HG02943 (cell line): ENCODE measurements at regions not wholly inside any gene's neighbourhood (a gene's known extent, or its start where the extent isn't known, plus 50 kb on each side); places are given as distances from the start of the nearest gene placed in this dataset.
"Not testable (repeated sequence)": the region's sequence is repeated elsewhere in the genome, so short reads cannot be mapped to it uniquely, and the experiment has no call there.

Source experiments
- ATAC-seq: cut with Tn5 transposase; IDR thresholded peaks from one replicate; pipeline ENCODE4 v1.9.1; 2021; ENCODE audit warnings: mild to moderate bottlenecking, low read depth, moderate library complexity; ENCODE audit not compliant: unreplicated experiment

DNA sequence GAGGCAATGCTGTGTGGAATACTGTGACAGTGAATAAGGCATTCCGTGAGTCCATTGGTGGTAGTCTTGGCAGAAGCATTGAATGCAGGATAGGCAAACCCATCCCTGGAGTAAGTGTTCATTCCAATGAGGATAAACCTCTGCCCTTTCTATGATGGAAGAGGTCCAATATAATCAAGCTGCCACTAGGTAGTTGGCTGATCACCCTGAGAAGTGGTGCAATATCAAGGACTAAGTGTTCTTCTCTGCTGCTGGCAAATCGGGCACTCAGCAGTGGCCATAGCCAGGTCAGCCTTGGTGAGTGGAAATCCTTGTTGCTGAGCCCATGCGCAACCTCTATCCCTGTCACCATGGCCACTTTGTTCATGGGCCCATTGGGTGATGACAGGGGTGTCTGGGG is 70.1 kb downstream of the FBXO4 start:
- ATAC-seq, result no peak

DNA sequence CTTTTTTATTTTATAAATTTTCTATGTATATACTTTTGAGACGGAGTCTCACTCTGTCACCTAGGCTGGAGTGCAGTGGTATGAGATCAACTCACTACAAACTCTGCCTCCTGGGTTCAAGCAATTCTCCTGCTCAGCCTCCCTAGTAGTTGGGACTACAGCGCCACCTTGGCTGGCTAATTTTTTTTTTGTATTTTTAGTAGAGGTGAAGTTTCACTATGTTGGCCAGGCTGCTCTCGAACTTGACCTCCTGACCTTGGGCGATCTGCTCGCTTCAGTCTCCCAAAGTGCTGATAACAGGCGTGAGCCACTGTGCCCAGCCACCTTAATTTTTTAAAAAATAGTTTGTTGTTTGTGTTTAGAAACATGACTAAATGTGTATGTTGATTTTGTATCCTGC is 76.6 kb downstream of the FBXO4 start:
- ATAC-seq, result no peak

DNA sequence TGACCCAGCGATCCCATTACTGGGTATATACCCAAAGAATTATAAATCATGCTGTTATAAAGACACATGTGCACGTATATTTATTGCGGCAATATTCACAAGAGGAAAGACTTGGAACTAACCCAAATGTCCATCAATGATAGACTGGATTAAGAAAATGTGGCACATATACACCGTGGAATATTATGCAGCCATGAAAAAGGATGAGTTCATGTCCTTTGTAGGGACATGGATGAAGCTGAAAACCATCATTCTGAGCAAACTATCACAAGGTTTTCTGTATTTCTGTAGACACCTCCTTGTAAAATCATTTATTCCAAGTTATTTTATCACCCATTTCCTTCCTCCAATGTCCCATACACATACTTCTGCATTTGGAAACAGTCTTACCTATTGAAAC is 78.8 kb downstream of the FBXO4 start:
- ATAC-seq, result not testable (repeated sequence)

DNA sequence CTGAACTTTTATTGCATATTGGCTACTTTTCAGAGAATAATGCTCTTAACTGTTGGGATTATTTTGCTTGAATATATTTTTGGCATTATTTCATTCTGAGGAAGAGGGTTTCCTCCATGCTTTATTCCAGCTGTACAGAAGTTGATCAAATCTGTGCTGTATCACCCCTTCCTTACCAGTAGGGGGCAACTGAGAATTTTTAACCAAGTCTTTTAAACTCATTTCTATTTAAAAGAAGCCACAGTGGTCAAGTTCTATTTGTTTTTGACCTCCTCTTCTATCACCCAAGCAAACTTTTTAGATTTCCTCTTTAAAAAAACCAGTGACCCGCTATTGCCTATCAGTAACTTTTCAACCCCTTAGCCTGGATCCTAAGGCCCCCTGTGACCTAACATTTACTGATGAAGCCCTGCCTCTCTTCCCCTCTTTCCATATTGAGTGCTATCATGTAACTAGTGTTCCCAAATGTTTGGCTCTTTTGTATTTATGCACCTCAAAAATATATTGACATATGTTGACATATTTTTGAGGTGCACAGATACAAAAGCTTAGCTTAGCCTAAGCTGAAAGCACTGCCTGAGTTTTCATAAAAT is 80.6 kb downstream of the FBXO4 start:
- ATAC-seq, result no peak

DNA sequence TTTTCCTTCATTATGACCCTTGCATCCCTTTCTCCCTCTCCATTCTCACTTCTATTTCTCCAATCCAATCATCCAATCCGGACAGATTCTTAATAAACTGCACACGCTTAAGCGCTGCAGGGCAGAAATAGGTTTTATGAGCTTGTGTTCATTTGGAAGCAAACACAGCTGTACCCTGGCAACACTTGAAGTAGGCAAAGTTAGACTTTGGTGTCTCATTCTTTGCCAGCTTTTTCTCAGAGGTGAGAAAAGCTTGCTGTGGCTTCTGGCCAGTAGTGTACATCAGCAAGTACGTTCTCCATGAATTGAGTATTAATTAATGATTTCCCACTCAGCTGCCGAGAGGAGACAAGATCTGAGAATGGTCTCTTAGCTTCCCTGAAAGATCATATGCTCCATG is 88.5 kb downstream of the FBXO4 start:
- ATAC-seq, result no peak

DNA sequence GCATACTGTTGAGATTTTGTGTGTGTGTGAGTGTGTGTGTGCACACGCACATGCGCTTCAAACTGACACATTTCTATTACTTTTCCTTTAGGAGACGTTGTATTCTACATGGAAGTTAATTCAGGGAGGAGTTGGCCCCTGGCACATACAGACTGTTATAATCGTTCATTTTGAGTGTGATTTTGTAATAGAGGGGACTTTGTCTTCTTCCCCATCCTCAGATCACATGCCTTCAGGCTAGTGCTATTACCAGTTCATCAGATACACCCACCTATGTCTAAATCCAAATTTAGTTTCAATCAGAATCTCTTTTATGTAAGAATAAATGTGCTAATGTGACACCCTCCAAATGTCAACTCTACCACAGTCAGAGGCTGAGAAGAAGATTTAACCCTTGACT is 90.2 kb downstream of the FBXO4 start:
- no peak for ATAC-seq

DNA sequence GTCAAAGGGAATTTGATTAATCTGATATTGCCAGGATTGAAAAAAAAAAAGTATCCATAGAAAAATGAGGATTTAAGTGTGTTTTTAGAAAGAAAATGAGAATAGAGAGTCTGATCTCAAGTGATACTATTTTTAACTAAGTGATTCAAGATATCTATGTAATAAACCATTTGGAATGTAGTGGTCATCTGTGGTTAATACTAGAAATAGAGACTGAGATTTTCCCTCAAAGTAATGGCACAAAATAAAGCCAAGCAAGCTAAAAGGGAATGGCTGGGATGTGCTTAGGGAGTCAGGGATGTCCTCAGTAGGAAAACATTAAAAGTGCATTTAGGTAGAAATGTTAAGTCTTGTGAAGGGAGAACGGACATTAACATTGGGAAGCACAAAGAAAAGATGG is 90.6 kb downstream of the FBXO4 start:
- ATAC-seq, result no peak

DNA sequence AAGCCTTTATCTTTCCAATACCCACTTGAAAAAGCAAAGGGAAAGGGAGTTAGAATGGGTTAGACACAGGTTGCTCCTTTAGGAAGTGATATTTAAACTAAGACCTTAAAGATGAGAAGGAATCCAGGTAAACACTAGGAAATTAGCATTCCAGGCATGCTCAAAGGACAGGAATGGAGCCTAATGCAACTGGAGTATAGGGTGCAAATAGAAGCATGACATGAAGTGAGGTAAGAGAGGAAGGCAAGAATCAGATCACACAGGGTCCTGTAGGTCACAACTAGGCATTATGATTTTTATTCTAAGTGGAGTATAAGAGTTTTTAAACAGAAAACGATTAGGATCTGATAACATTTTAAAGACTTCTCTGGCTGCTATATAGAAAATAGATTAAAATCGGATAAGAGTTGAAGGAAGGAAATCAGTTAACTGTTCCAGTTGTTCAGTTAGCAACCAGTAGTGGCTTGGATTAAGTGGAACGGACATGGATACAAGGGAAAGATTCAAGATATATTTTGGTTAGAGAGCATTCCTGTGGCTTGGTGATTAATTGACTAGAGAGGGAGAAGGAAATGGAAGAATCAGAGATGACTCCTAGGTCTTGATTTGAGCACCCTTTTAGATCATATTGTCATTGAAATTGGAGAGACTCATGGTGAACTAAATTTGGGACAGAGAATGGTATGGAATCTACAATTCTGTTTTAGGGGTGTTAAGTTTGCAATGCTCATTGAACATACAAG is 95.9 kb downstream of the FBXO4 start:
- no peak for ATAC-seq

DNA sequence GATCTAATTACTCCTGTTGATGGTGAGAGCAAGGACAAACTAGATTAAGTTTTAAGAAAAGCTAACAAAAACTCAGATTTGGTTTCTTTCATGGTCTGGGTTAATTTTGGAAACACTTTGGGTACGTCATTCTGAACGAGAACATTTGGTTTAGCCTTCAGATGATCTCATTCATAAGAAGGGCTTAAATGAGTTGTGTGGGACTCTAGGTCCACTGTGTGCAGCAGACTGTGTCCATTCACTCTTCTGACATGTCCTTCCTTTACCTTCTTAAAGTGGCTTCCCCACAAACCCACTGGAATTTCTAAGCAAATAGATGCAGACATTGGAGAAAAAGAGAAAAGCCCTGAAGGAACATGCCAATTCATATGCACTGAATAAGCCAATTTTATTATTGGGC is 96.8 kb downstream of the FBXO4 start:
- no peak for ATAC-seq

DNA sequence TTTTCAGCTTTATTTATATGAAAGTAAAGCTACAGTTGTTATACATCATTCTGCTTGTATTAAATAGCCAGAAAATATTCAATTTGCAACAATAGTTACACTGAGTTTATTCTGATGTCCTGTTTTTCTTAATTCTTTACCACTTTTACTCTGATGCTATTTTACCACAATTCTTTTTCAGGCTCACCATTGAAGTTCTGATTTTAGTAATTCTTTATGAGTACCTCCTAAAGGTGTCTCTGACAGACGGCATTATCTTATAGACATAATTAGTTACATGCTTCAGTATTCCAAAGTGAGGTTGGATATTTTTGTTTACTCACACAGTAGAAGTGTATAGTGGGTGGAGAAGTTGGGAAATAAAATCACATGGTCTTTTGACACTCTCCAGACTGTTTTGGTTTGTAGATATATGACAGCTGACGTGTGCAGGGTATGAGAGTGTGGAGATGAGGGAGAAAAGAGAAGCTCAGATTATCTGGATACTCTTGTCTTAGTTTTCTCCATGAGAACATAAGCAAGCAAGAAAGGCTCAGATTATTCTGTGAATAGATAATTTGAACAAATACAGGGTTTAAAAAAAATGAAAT is 97.4 kb downstream of the FBXO4 start:
- no peak for ATAC-seq

DNA sequence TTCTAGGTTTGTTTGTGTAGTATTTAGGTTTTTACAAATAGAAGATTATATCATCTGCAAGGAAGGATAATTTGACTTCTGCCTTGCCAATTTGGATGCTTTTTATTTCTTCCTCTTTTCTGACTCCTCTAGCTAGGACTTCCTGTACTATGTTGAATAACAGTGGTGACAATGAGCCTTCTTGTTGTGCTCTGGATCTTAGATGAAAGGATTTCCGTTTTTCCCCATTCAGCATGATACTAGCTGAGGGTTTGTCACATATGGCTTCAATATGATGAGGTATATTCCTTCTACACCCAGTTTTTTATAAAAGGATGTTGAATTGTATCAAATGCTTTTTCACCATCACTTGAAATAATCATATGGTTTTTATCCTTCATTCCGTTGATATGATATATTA is 101.4 kb downstream of the FBXO4 start:
- no peak for ATAC-seq

DNA sequence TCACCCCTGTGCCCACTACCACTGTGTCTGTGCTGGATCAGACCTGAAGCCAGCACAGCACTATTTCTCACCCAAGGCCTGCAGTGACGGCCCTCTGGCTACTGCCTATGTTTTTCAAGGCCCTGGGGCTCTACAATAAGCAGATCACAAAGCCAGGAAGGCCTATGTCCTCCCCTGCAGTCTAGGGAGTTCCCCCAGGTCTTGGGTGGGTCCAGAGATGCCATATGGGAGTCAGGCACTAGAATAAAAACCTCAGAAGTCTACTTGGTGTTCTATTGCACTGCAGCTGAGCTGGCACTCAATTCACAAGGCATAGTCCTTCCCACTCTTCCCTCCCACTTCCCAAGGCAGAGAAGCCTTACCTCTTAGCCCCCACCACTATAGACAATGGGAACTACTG is 107.1 kb downstream of the FBXO4 start:
- ATAC-seq, result no peak

DNA sequence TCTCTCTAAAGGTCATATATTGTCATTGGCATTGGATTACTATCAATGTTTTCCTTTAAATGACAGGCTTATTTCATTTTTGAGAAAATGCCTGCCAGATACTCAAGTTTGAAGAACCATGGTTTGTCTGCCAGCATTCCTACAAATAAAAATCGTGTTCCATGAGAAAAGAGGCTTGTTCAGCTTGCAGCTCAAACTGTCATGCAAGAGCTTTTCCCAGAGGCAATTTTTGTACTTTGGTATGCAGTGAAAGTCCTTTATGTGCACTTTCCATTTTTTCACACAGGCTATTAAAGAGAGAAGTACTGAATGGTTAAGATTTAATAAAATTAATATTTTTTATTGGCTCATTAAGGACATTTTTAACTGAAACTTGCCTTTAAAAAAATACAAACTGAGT is 110.4 kb downstream of the FBXO4 start:
- ATAC-seq, result no peak

DNA sequence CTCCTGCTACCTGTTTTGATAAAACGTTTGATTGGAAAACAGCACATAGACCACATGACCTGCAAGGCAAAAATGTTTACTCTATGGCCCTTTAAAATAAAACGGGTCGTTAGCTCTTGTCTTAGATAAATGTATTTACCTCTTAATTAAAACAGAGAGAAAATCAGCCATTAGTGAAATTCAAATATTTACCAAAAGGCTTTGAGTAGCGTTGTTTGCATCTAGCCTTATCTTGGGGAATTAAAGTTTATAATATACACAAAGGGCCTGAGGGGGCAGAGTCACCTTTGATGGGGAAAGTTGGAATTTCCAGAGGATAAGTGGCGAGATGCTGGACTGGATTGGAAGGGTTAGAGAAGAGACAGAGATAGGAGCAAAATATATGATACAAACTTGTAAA is 111.3 kb downstream of the FBXO4 start:
- no peak for ATAC-seq

DNA sequence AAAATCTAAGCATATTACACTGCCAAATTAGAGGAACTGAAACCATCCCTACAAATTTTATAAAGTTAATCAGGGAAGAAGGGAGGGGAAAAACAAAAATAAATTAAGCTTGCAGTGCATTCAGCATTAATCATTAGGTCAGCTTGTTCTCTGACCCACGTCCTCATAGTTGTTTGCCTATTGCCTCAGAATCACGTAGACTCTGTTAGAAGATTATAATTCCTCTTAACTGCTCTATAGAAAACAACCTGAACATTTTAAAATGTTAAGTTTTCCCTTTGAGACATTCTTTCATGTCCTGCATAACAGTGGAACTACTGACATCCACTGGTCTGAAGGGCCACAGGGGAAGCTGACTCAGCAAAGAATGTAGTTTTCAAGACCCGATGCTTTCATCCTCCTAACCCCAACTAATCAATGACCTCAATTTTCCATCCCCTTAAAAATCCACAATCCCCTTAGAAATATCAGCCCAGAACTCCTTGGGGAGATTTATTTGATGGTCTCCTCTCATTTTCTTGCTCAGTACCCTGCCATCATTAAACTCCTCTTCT is 112.4 kb downstream of the FBXO4 start:
- no peak for ATAC-seq

DNA sequence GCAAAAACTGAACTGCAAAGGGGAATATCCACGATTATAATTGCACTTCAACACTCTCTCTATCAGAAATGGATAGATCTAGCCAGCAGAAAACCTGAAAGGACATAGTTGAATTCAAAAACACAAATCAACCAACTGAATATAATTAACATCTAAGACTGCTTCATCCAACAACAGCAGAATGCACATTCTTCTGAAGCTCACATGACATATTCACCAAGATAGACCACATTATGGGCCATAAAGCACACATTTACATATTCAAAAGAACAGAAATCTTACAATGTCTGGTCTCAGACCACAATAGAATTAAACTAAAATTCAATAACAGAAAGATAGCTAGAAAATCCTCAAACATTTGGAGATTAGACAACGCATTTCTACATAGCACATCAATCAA is 118.3 kb downstream of the FBXO4 start:
- ATAC-seq, result no peak

DNA sequence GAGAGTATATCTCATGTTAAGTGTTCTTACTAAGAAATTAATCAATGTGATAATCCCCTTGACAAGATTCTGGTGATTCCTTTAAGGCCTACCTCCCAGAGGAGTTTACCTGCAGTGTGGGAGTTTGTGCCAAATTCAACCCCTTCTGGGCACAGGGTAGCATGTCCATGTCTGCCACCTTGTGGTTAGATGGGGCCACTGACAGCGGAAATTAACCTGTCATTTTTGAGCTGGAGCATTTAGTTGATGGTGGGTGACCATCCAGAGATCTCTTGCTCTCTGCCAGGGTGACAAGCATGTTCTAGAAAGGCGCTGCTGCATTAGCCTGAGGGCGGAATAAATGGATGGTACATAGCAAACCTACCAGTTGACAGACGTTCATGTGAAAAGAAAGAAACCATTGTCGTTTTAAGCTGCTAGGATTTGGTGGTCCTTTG is 132.2 kb downstream of the FBXO4 start:
- ATAC-seq, result peak; percentile 84

DNA sequence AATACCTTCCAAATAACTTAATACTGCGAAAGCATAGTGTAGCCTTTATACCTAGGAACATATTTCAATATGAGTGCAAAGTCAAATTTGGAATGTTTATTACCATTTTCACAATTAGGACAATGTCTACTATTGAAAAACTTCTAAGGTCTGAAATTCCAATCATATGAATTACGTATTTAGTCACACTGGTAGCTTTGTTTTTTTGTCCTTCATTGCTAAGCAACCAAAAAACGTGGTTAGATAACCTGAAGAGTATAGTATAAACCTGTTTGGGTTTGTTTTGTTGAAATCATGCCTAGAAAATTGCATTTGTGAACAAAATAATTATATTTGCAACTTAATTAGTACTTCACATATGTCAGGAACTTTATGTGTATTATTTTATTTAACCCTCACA is 134.2 kb downstream of the FBXO4 start:
- ATAC-seq, result no peak

DNA sequence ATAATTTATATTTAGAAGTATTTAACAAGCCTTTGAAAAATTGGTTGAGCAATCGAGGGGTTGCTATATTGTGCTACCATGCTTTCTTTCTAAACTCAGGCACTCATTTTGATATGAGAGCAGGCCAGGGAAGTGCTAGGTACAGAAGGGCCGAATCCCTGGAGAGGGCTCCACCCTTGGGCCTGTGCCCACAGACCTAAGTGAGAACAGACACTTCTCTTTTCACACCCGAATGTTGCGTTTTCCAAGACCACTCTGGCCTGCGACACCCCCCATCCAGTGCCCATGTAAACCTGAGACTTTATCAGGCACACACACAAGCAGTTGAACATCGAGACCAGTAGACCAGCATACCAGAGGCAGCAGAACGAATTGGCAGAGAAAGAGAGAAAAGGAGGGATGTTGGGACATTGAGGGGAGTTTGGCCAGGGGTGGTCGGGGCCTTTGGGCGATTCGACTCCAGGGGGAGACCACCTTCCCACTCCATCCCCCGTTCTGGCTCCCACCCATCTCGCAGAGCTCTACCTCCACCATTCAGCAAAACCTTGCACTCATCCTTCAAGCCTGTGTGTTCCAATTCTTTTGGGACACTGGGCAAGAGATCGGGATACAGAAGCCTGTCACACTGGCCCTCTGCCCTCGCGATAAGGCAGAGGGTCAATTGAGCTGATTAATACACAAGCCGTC is 134.8 kb downstream of the FBXO4 start:
- no peak for ATAC-seq

DNA sequence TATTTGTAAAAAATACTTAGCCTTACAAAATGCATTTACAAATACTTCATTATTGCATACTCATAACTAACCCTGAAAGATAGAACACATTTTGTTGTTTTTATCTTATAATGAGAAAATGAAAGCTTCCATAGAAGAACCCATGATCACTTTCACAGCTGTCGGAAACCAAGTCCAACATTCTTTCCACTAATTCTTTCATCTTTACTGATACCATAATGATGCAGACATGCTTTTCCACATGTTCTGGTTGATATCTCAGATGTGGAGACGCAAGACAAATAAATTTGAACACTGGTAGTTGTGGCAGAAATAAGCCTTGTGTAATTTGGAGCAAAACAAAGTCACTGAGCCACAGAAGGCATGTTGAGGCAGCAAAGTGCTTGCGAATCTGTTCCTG is 136.0 kb downstream of the FBXO4 start:
- ATAC-seq, result no peak

DNA sequence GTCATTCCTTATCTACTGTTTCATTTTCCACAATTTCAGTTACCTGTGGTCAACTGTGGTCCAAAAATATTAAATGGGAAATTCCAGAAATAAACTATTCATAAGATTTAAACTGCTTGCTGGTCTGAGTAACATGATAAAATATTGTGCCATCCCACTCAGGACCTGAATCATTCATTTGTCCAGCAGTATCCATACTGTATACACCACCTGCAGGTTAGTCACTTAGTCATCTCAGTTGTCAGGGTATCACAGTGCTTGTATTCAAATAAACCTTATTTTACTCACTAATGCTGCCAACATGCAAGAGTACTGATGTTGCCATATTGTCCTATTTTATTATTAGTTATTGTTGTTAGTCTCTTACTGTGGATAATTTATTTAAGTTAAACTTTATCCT is 139.7 kb downstream of the FBXO4 start:
- no peak for ATAC-seq
